Smooth muscle cell (in vitro differentiated cells): ENCODE measurements at regions not wholly inside any gene's neighbourhood (a gene's known extent, or its start where the extent isn't known, plus 50 kb on each side); places are given as distances from the start of the nearest gene placed in this dataset.

Source experiments
- DNase-seq: peaks from one replicate; lab custom pipeline; 2025; ENCODE audit not compliant: unreplicated experiment; lab: John Stamatoyannopoulos, UW
- H2AFZ ChIP-seq: fragments of 200-600 bp; sonication (generic); 2 replicates; pipeline ENCODE4 v1.6.0; 2016; ENCODE audit warnings: antibody characterized with exemption, low read depth, mild to moderate bottlenecking
- H3F3A ChIP-seq: fragments of 200-600 bp; sonication (generic); 2 replicates; pipeline ENCODE4 v1.6.0; 2017; ENCODE audit warnings: antibody characterized with exemption, low read depth
- H3K27ac ChIP-seq: fragments of 200-600 bp; sonication (generic); 2 replicates; pipeline ENCODE4 v1.5.1; 2016; ENCODE audit warnings: low read depth, mild to moderate bottlenecking
- H3K27me3 ChIP-seq: fragments of 200-600 bp; sonication (generic); 2 replicates; pipeline ENCODE4 v1.6.1; 2016; ENCODE audit warnings: low read depth, mild to moderate bottlenecking
- H3K36me3 ChIP-seq: fragments of 200-600 bp; sonication (generic); 2 replicates; pipeline ENCODE4 v1.5.1; 2016; ENCODE audit warnings: low read depth
- H3K4me1 ChIP-seq: fragments of 200-600 bp; sonication (generic); 2 replicates; pipeline ENCODE4 v1.5.1; 2016; ENCODE audit warnings: low read depth
- H3K4me2 ChIP-seq: fragments of 200-600 bp; sonication (generic); 2 replicates; pipeline ENCODE4 v1.6.0; 2016; ENCODE audit warnings: mild to moderate bottlenecking
- H3K4me3 ChIP-seq: fragments of 200-600 bp; sonication (generic); 2 replicates; pipeline ENCODE4 v1.5.1; 2016; ENCODE audit warnings: mild to moderate bottlenecking
- H3K79me2 ChIP-seq: fragments of 200-600 bp; sonication (generic); 2 replicates; pipeline ENCODE4 v1.6.0; 2016; ENCODE audit warnings: low read depth, mild to moderate bottlenecking
- H3K9ac ChIP-seq: fragments of 200-600 bp; sonication (generic); 2 replicates; pipeline ENCODE4 v1.6.0; 2016; ENCODE audit warnings: low read depth
- H3K9me3 ChIP-seq: fragments of 200-600 bp; sonication (generic); replicated peaks from 2 replicates; pipeline ENCODE4 v1.5.1; 2016; ENCODE audit warnings: low read depth
- H4K20me1 ChIP-seq: fragments of 200-600 bp; sonication (generic); 2 replicates; pipeline ENCODE4 v1.6.0; 2016; ENCODE audit warnings: low read depth
- WGBS: methylation state at CpG from one replicate; pipeline ENCODE4 v1.1.7; 2016; ENCODE audit warnings: low lambda C conversion rate; 5-methylcytosine and 5-hydroxymethylcytosine counted together
- TF ChIP-seq, protein P1 (sequence below): fragments of 200-600 bp; sonication (generic); IDR thresholded peaks from 2 replicates; pipeline ENCODE4 v1.5.1; 2017; ENCODE audit warnings: borderline replicate concordance, mild to moderate bottlenecking, antibody characterized with exemption; ENCODE audit not compliant: insufficient read depth, poor library complexity, severe bottlenecking

- Histone ChIP-seq H3K9me3 (no peaks in the 10 kb centered on the region), H3K4me1 (no peaks in the 10 kb centered on the region), H3K79me2 (no peaks in the 10 kb centered on the region), H3K27ac (no peak overlapping the region), H3F3A (no peaks in the 10 kb centered on the region), H3K4me3 (no peak overlapping the region), H3K27me3 (no peaks in the 10 kb centered on the region), H3K36me3 (no peaks in the 10 kb centered on the region), H3K4me2 (no peak overlapping the region), H4K20me1 (no peaks in the 10 kb centered on the region), H2AFZ (no peak overlapping the region), H3K9ac (no peak overlapping the region)
- 94% methylated on average over 2 of the region's 2 CpGs for WGBS
- TF ChIP-seq, protein P1, sequence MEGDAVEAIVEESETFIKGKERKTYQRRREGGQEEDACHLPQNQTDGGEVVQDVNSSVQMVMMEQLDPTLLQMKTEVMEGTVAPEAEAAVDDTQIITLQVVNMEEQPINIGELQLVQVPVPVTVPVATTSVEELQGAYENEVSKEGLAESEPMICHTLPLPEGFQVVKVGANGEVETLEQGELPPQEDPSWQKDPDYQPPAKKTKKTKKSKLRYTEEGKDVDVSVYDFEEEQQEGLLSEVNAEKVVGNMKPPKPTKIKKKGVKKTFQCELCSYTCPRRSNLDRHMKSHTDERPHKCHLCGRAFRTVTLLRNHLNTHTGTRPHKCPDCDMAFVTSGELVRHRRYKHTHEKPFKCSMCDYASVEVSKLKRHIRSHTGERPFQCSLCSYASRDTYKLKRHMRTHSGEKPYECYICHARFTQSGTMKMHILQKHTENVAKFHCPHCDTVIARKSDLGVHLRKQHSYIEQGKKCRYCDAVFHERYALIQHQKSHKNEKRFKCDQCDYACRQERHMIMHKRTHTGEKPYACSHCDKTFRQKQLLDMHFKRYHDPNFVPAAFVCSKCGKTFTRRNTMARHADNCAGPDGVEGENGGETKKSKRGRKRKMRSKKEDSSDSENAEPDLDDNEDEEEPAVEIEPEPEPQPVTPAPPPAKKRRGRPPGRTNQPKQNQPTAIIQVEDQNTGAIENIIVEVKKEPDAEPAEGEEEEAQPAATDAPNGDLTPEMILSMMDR, result no peak
- no peak for DNase-seq
Measured at GRCh38 chr5:164663198-164663989, 1158.0 kb downstream of the MAT2B start.

DNA sequence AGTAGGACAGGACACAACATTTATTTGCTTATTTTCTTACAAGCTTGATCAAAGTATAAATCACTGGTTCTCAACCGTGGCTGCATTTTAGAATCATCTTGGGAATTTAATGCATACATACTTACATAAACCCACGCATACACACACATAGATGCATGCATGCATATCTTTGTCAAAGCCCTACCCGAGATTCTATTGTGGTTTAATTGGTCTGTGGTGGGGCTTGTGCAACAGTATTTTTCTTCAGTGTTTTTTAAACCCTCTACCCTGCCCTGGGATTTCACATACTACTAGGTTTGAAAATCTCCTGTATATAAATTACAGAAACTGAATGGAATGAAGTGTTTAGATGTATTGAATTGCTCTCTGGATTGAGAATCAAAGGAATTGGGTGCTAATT lies 1166.2 kb downstream of the MAT2B start:
- no peaks in the 10 kb centered on the region for H3K36me3 ChIP-seq
- H3K4me3 ChIP-seq, result no peak overlapping the region
- no peak overlapping the region for H3K9ac ChIP-seq
- no peaks in the 10 kb centered on the region for H3K27me3 ChIP-seq
- H4K20me1 ChIP-seq, result no peaks in the 10 kb centered on the region
- no peaks in the 10 kb centered on the region for H3F3A ChIP-seq
- H3K9me3 ChIP-seq, result no peaks in the 10 kb centered on the region
- H3K4me1 ChIP-seq, result no peaks in the 10 kb centered on the region
- TF ChIP-seq, protein P1, result no peak
- H3K4me2 ChIP-seq, result no peak overlapping the region
- no peaks in the 10 kb centered on the region for H3K79me2 ChIP-seq
- H2AFZ ChIP-seq, result no peak overlapping the region
- no peak for DNase-seq
- no peak overlapping the region for H3K27ac ChIP-seq
- WGBS, result 73% methylated on average over 3 of the region's 3 CpGs

DNA sequence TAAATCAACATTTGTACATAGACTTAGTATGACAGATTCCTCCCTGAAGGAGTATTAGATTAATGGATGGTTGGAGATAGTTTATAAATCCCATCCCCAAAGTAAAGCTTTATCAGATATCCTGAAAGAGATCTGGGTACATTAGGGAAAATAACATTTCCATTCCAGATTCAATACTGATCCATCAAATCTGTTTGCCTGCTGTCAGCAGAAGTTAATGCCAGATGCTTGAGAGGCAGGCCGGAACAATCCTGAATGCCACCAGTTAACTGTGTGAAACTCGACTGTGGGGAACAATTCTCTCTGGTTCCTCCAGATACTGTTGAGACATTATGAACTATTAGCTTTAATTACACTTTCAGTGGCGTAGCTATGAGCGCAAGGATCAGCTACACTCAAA lies 1166.8 kb downstream of the MAT2B start:
- H3F3A ChIP-seq, result no peaks in the 10 kb centered on the region
- no peaks in the 10 kb centered on the region for H3K9me3 ChIP-seq
- no peaks in the 10 kb centered on the region for H3K36me3 ChIP-seq
- H3K27me3 ChIP-seq, result no peaks in the 10 kb centered on the region
- peak overlapping the region; percentile 23 for H2AFZ ChIP-seq
- no peak overlapping the region for H3K27ac ChIP-seq
- no peak overlapping the region for H3K9ac ChIP-seq
- no peaks in the 10 kb centered on the region for H4K20me1 ChIP-seq
- H3K4me2 ChIP-seq, result no peak overlapping the region
- H3K4me3 ChIP-seq, result no peak overlapping the region
- 55% methylated on average over 4 of the region's 4 CpGs for WGBS
- no peaks in the 10 kb centered on the region for H3K79me2 ChIP-seq
- no peak for DNase-seq
- TF ChIP-seq, protein P1, result no peak
- no peaks in the 10 kb centered on the region for H3K4me1 ChIP-seq

- WGBS, result 93% methylated on average over 3 of the region's 3 CpGs
- Histone ChIP-seq H3K9ac (no peak overlapping the region), H2AFZ (peak overlapping the region; percentile 23), H3K9me3 (no peaks in the 10 kb centered on the region), H3K79me2 (no peaks in the 10 kb centered on the region), H3K27ac (no peak overlapping the region), H4K20me1 (no peaks in the 10 kb centered on the region), H3K4me1 (no peaks in the 10 kb centered on the region), H3F3A (no peaks in the 10 kb centered on the region), H3K27me3 (no peaks in the 10 kb centered on the region), H3K36me3 (no peaks in the 10 kb centered on the region), H3K4me2 (no peak overlapping the region), H3K4me3 (no peak overlapping the region)
- TF ChIP-seq, protein P1, result peak; percentile 33
- no peak for DNase-seq
Measured at GRCh38 chr5:164672931-164673694, 1167.7 kb downstream of the MAT2B start.
